Stimulated activated CD8-positive, alpha-beta memory T cell treated with anti-CD3 and anti-CD28 coated beads, Interleukin-2, amount 100 ng/mL, for 48 hours (primary cell): ENCODE measurements at regions not wholly inside any gene's neighbourhood (a gene's known extent, or its start where the extent isn't known, plus 50 kb on each side); places are given as distances from the start of the nearest gene placed in this dataset.
A peak's percentile ranks its signal among the peaks of the same experiment; 100 is the strongest.
"Not testable (repeated sequence)": the region's sequence is repeated elsewhere in the genome, so short reads cannot be mapped to it uniquely, and the experiment has no call there.

Experiments used
- DNase-seq, 2 donors: peaks; one replicate each; pipeline ENCODE4 v3.0.0-alpha.2; 2020; ENCODE audit warnings: low read depth in 2 of 2

GRCh38 chr11:79514695-79515094 is 73.9 kb upstream of the TENM4 start:
- DNase-seq: no peak

- DNase-seq: no peak
These were observed 73.5 kb upstream of the TENM4 start for GRCh38 chr11:79514290-79514689.

- DNase-seq: no peak
These were observed 72.1 kb upstream of the TENM4 start for GRCh38 chr11:79512706-79513469.

GRCh38 chr11:79510960-79511359 is 70.1 kb upstream of the TENM4 start:
- no peak for DNase-seq

- DNase-seq: no peak
These were observed 67.6 kb upstream of the TENM4 start for GRCh38 chr11:79508461-79508860.

- no peak for DNase-seq
These were observed 66.9 kb upstream of the TENM4 start for GRCh38 chr11:79507706-79508105.

- DNase-seq: no peak
These were observed 66.0 kb upstream of the TENM4 start for GRCh38 chr11:79506734-79507344.

GRCh38 chr11:79506124-79506523 is 65.3 kb upstream of the TENM4 start:
- DNase-seq: no peak

GRCh38 chr11:79503028-79503427 is 62.2 kb upstream of the TENM4 start:
- no peak for DNase-seq

GRCh38 chr11:79501707-79502106 is 60.9 kb upstream of the TENM4 start:
- no peak for DNase-seq

- DNase-seq: not testable (repeated sequence)
These were observed 59.1 kb upstream of the TENM4 start for GRCh38 chr11:79499929-79500328.

GRCh38 chr11:79498667-79499066 is 57.8 kb upstream of the TENM4 start:
- DNase-seq: no peak

GRCh38 chr11:79493555-79494171 is 52.8 kb upstream of the TENM4 start:
- DNase-seq: peak; percentile 17 to 40

GRCh38 chr11:79492008-79492407 is 51.2 kb upstream of the TENM4 start:
- no peak for DNase-seq
